Vagina (tissue), 2 donors: ENCODE measurements at regions not wholly inside any gene's neighbourhood (a gene's known extent, or its start where the extent isn't known, plus 50 kb on each side); places are given as distances from the start of the nearest gene placed in this dataset.

Source experiments
- POLR2AphosphoS5 ChIP-seq, 2 donors: sonication (generic); formaldehyde crosslinking; IDR thresholded peaks; one replicate each; pipeline ENCODE4 v1.9.0; 2017; ENCODE audit warnings: antibody characterized with exemption in 2 of 2, mild to moderate bottlenecking in 2 of 2, low read depth in 1 of 2; ENCODE audit not compliant: insufficient read depth in 1 of 2
- TF ChIP-seq, protein P1 (sequence below), 3 experiments: fragments of 450-650 bp in 2 of 3; fragments of 200-600 bp in 1 of 3; sonication (generic) in 1 of 3; IDR thresholded peaks; one replicate each; pipeline ENCODE4 v1.5.1; 2017 to 2019; ENCODE audit warnings: antibody characterized with exemption in 3 of 3, mild to moderate bottlenecking in 2 of 3, moderate library complexity in 2 of 3

DNA sequence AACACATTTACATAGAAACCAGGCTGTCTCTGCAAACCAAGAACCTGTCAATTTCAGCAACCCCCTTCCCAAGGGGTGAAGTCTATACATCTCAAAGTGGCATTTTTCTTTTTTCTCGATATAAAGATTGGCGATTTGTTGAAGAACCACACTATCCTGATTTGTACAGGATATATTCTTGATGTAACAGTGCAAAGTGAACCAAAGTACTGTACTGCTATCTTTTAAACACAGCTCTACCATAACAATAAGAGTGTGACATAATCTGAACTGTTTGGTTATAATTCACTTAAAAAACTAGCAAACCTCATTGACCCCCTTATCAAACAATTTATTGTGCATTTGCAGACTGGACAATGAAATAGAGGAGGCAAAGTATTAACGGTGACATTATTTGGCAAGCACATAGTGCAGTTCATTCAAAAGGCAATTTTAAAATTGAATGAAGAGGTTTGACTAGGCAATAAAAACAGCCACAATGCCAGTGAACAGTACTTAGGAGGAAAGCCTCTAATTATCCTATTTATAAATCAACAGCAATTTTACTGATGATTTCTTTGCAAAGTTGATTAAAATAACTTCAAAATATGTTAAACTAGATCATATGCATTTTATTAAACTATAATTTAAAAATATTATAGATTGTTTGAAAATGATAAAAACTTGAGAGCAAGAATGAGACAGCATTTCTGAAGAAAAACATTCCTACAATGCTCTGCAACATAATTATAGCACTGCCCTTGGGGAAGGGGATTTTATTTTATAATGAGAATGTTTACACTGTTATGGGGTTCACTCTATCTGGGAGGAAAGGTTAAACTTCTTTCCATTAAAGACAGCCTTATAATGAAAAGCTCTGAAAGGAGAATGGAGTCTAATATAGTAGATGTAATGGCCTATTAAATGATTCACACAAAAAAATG is 440.9 kb downstream of the ZEB2 start:
- TF ChIP-seq, protein P1, sequence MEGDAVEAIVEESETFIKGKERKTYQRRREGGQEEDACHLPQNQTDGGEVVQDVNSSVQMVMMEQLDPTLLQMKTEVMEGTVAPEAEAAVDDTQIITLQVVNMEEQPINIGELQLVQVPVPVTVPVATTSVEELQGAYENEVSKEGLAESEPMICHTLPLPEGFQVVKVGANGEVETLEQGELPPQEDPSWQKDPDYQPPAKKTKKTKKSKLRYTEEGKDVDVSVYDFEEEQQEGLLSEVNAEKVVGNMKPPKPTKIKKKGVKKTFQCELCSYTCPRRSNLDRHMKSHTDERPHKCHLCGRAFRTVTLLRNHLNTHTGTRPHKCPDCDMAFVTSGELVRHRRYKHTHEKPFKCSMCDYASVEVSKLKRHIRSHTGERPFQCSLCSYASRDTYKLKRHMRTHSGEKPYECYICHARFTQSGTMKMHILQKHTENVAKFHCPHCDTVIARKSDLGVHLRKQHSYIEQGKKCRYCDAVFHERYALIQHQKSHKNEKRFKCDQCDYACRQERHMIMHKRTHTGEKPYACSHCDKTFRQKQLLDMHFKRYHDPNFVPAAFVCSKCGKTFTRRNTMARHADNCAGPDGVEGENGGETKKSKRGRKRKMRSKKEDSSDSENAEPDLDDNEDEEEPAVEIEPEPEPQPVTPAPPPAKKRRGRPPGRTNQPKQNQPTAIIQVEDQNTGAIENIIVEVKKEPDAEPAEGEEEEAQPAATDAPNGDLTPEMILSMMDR (IDR thresholded peaks at IDR 0.05) = no peak
- TF ChIP-seq POLR2AphosphoS5 (IDR thresholded peaks at IDR 0.05; ENCODE audit: insufficient read depth in 1 of 2, low read depth in 1 of 2) = no peak
